ENCODE measurements at regions not wholly inside any gene's neighbourhood (a gene's known extent, or its start where the extent isn't known, plus 50 kb on each side); places are given as distances from the start of the nearest gene placed in this dataset.
"Not testable (repeated sequence)": the region's sequence is repeated elsewhere in the genome, so short reads cannot be mapped to it uniquely, and the experiment has no call there.

- in situ Hi-C loops (cut with HindIII; ENCODE audit: low pct_unique_long_range_greater_than_20kb, low sequenced_read_pairs): no loop called here
- no peak for DNase-seq (ENCODE audit: low read depth)
Measured at GRCh38 chr2:209160800-209161588, 262.9 kb upstream of the MAP2 start.

GRCh38 chr2:209162129-209162528 is 261.7 kb upstream of the MAP2 start:
- no peak for DNase-seq (ENCODE audit: low read depth)
- in situ Hi-C loops (cut with HindIII; ENCODE audit: low pct_unique_long_range_greater_than_20kb, low sequenced_read_pairs): no loop called here

GRCh38 chr2:209181984-209182383 is 241.9 kb upstream of the MAP2 start:
- in situ Hi-C loops (cut with HindIII; ENCODE audit: low pct_unique_long_range_greater_than_20kb, low sequenced_read_pairs): no loop called here
- no peak for DNase-seq (ENCODE audit: low read depth)

DNA sequence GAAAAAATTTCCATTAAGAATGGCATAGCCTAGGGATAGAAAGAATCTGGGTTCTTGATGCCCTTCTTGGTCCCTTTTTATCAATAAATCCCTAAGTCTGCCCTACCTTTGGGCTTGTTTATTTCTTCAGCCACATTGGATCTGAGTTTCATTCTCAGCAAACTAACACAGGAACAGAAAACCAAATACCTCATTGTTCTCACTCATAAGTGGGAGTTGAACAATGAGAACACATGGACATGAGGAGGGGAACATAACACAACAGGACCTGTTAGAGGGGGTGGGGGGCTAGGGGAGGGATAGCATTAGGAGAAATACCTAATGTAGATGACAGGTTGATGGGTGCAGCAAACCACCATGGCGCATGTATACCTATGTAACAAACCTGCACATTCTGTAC is 237.0 kb upstream of the MAP2 start:
- DNase-seq (ENCODE audit: low read depth); in situ Hi-C loops (cut with HindIII; ENCODE audit: low pct_unique_long_range_greater_than_20kb, low sequenced_read_pairs): not testable (repeated sequence)

DNA sequence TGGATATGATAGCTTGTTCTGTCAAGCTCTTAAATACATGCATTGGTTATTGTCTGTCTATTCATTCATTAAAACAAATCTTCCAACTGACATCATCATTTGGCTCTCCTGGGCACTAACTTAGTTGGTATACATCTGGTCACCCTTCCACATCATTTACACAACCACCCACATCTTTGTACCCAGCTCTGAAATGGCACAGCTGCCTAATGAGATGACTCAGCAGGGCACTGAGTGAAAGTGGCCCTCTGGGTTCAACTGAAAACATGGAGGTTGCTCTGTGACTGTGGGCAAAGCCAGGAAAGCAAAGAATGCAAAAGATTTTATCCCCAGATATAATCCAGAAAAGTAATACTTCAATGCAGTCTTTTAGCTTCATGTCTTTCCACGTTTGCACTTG is 234.0 kb upstream of the MAP2 start:
- DNase-seq (ENCODE audit: low read depth): no peak
- in situ Hi-C loops (cut with HindIII; ENCODE audit: low pct_unique_long_range_greater_than_20kb, low sequenced_read_pairs): no loop called here

- no peak for DNase-seq (ENCODE audit: low read depth)
- in situ Hi-C loops (cut with HindIII; ENCODE audit: low pct_unique_long_range_greater_than_20kb, low sequenced_read_pairs): no loop called here
Measured at GRCh38 chr2:209191139-209191538, 232.7 kb upstream of the MAP2 start.

- in situ Hi-C loops (cut with HindIII; ENCODE audit: low pct_unique_long_range_greater_than_20kb, low sequenced_read_pairs): no loop called here
Measured at GRCh38 chr2:209194717-209195116, 229.1 kb upstream of the MAP2 start.

DNA sequence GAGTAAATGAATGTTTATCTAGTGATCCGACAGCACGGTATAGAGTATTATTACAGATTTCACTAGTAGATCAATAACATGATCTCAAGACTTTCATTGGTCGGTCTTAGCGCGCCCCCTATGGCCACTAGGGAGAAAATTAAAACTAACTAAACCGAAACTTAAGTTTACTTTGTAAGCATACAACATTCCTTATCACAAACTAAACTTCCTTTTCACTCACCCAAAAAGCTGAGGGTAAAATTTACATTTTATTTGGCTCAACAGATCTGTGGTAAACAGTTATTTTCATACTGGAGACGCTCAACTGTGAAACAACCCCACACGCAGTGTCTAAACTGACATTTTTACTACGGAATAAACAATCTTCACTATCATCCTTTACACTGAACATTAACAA is 215.6 kb upstream of the MAP2 start:
- DNase-seq (ENCODE audit: low read depth): no peak
- in situ Hi-C loops (cut with HindIII; ENCODE audit: low pct_unique_long_range_greater_than_20kb, low sequenced_read_pairs): no loop called here

More at GRCh38 chr2:209194717-209195116, 229.1 kb upstream of the MAP2 start:
- DNase-seq (ENCODE audit: low read depth): no peak

DNA sequence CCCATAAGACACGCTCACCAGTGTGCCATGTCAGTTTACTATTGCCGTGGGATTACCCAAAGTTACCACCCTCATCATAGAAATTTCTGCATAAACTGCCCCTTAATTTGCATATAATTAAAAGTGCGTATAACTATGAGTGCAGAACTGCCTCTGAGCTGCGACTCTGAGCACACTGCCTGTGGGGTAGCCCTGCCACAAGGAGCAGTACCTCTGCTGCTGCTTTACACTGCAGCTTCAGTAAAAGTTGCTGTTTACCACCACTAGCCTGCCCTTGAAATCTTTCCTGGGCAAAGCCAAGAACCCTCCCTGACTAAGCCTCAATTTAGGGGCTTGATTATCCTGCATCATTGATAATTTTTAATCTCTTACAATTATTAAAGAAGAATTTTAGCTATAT is 213.9 kb upstream of the MAP2 start:
- in situ Hi-C loops (cut with HindIII; ENCODE audit: low pct_unique_long_range_greater_than_20kb, low sequenced_read_pairs): no loop called here
- DNase-seq (ENCODE audit: low read depth): no peak

DNA sequence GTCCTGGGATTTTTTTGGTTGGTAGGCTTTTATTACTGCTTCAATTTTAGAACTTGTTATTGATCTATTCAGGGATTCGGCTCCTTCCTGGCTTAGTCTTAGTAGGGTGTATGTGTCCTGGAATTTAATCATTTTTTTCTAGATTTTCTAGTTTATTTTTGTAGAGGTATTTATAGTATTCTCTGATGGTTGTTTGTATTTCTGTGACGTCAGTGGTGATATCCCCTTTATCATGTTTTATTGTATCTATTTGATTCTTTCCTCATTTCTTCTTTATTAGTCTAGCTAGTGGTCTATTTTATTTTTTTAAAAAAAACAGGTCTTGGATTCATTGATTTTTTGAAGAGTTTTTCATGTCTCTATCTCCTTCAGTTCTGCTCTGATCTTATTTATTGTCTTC is 193.3 kb upstream of the MAP2 start:
- in situ Hi-C loops (cut with HindIII; ENCODE audit: low pct_unique_long_range_greater_than_20kb, low sequenced_read_pairs): no loop called here

DNA sequence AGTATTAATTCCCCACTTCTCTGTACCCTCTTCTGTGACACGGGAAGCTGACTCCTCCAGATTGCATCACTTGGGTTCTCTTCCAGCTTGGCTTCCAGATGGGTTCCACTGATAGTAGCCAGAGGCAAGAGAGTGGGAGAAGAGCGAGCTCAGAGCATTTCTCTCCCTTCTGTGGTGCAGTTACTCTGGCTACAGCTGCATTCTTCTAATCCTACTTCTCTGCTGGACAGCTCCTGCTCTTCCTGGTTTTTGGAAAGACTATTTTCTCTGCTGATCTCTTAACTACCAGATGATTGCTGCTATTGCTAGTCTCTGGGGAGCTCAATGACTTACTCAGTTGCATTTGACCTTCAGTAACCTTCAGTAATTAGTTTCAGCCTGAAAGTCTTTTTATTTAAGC is 187.5 kb upstream of the MAP2 start:
- DNase-seq (ENCODE audit: low read depth): no peak
- in situ Hi-C loops (cut with HindIII; ENCODE audit: low pct_unique_long_range_greater_than_20kb, low sequenced_read_pairs): no loop called here

More for the DNA sequence above, 193.3 kb upstream of the MAP2 start:
- DNase-seq (ENCODE audit: low read depth): no peak

- in situ Hi-C loops (cut with HindIII; ENCODE audit: low pct_unique_long_range_greater_than_20kb, low sequenced_read_pairs): no loop called here
Measured at GRCh38 chr2:209238765-209239584, 184.9 kb upstream of the MAP2 start.

DNA sequence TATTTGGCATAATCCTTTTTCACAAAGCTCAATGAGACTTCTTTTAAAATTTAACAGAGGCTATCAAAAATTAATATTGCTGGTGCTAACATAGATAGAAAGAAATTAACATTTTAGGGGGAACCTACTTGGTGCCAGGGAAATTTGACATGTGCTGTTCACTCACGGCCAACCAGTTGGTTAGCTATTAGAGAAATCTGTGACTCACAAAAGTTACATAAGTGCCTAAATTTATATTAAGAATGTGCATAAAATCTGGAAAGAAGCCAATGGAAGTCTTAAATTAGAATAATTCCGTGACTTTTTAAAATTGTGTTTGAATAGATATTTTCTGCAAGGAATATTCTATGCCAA is 184.3 kb upstream of the MAP2 start:
- no peak for DNase-seq (ENCODE audit: low read depth)
- in situ Hi-C loops (cut with HindIII; ENCODE audit: low pct_unique_long_range_greater_than_20kb, low sequenced_read_pairs): no loop called here

More at GRCh38 chr2:209238765-209239584, 184.9 kb upstream of the MAP2 start:
- no peak for DNase-seq (ENCODE audit: low read depth)

- DNase-seq (ENCODE audit: low read depth): no peak
- in situ Hi-C loops (cut with HindIII; ENCODE audit: low pct_unique_long_range_greater_than_20kb, low sequenced_read_pairs): no loop called here
Measured at GRCh38 chr2:209240204-209240603, 183.6 kb upstream of the MAP2 start.

- DNase-seq (ENCODE audit: low read depth): no peak
- in situ Hi-C loops (cut with HindIII; ENCODE audit: low pct_unique_long_range_greater_than_20kb, low sequenced_read_pairs): no loop called here
Measured at GRCh38 chr2:209253544-209253943, 170.3 kb upstream of the MAP2 start.

- in situ Hi-C loops (cut with HindIII; ENCODE audit: low pct_unique_long_range_greater_than_20kb, low sequenced_read_pairs): no loop called here
- DNase-seq (ENCODE audit: low read depth): no peak
Measured at GRCh38 chr2:209259767-209260166, 164.1 kb upstream of the MAP2 start.

DNA sequence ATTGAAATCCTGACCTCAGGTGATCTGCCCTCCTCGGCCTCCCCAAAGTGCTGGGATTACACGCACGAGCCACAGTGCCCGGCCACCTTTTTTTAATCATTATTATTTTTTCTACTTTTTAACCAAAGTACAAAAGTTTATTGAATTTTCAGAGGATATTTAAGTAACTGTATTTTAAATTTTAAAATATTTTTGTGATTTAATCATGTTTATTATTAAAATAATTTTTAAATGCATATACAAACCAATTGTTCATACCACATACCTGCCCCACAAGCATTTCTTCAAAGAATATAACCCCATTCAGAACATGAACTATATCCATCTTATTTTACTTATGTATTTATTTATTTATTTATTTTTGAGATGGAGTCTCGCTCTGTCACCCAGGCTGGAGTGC is 163.6 kb upstream of the MAP2 start:
- no peak for DNase-seq (ENCODE audit: low read depth)
- in situ Hi-C loops (cut with HindIII; ENCODE audit: low pct_unique_long_range_greater_than_20kb, low sequenced_read_pairs): no loop called here

- in situ Hi-C loops (cut with HindIII; ENCODE audit: low pct_unique_long_range_greater_than_20kb, low sequenced_read_pairs); DNase-seq (ENCODE audit: low read depth): not testable (repeated sequence)
Measured at GRCh38 chr2:209261366-209262053, 162.3 kb upstream of the MAP2 start.

GRCh38 chr2:209269024-209269423 is 154.8 kb upstream of the MAP2 start:
- DNase-seq (ENCODE audit: low read depth): no peak
- in situ Hi-C loops (cut with HindIII; ENCODE audit: low pct_unique_long_range_greater_than_20kb, low sequenced_read_pairs): no loop called here
